Endothelial cell (in vitro differentiated cells): ENCODE measurements at regions not wholly inside any gene's neighbourhood (a gene's known extent, or its start where the extent isn't known, plus 50 kb on each side); places are given as distances from the start of the nearest gene placed in this dataset.

Experiments
- DNase-seq: peaks from one replicate; pipeline ENCODE4 v3.0.0; 2021; ENCODE audit warnings: low spot score
- H3K27ac Mint-ChIP-seq: one replicate; pipeline ENCODE4 v1.8.0; 2021; ENCODE audit warnings: mixed read lengths, inconsistent platforms; ENCODE audit not compliant: unreplicated experiment
- H3K27me3 Mint-ChIP-seq: one replicate; pipeline ENCODE4 v1.8.0; 2021; ENCODE audit warnings: mild to moderate bottlenecking, moderate library complexity, mixed read lengths, inconsistent platforms; ENCODE audit not compliant: unreplicated experiment
- H3K36me3 Mint-ChIP-seq: one replicate; pipeline ENCODE4 v1.8.0; 2021; ENCODE audit warnings: mild to moderate bottlenecking, low read depth, mixed read lengths, inconsistent platforms; ENCODE audit not compliant: unreplicated experiment
- H3K4me1 Mint-ChIP-seq: one replicate; pipeline ENCODE4 v1.8.0; 2021; ENCODE audit warnings: mild to moderate bottlenecking, mixed read lengths, inconsistent platforms; ENCODE audit not compliant: unreplicated experiment
- H3K4me3 Mint-ChIP-seq: one replicate; pipeline ENCODE4 v1.8.0; 2021; ENCODE audit warnings: mild to moderate bottlenecking, mixed read lengths, inconsistent platforms; ENCODE audit not compliant: unreplicated experiment
- H3K9me3 Mint-ChIP-seq: one replicate; pipeline ENCODE4 v1.8.0; 2021; ENCODE audit warnings: mixed read lengths, inconsistent platforms; ENCODE audit not compliant: unreplicated experiment
- CTCF ChIP-seq: fragments of 200-600 bp; sonication (generic); IDR thresholded peaks from one replicate; pipeline ENCODE4 v1.5.0; 2021; ENCODE audit warnings: antibody characterized with exemption; ENCODE audit not compliant: unreplicated experiment

GRCh38 chr10:16360425-16360824 is 76.4 kb upstream of the PTER start:
- H3K4me3 Mint-ChIP-seq: no peak overlapping the region
- H3K9me3 Mint-ChIP-seq: no peaks in the 10 kb centered on the region
- TF ChIP-seq CTCF: no peak
- no peaks in the 10 kb centered on the region for H3K4me1 Mint-ChIP-seq
- peaks cover 9% of the 10 kb centered on the region for H3K36me3 Mint-ChIP-seq
- H3K27ac Mint-ChIP-seq: no peak overlapping the region
- H3K27me3 Mint-ChIP-seq: peaks cover 4% of the 10 kb centered on the region
- DNase-seq: no peak

- DNase-seq: no peak
- Mint-ChIP-seq H3K36me3 (peaks cover 9% of the 10 kb centered on the region), H3K4me1 (no peaks in the 10 kb centered on the region), H3K9me3 (no peaks in the 10 kb centered on the region), H3K4me3 (no peak overlapping the region), H3K27me3 (peaks cover 4% of the 10 kb centered on the region), H3K27ac (no peak overlapping the region)
- no peak for TF ChIP-seq CTCF
Observed at GRCh38 chr10:16361086-16361485, 75.7 kb upstream of the PTER start.

GRCh38 chr10:16363741-16364140 is 73.1 kb upstream of the PTER start:
- no peak for TF ChIP-seq CTCF
- Mint-ChIP-seq H3K27me3 (peaks cover 2% of the 10 kb centered on the region), H3K36me3 (peaks cover 9% of the 10 kb centered on the region), H3K4me3 (no peak overlapping the region), H3K9me3 (no peaks in the 10 kb centered on the region), H3K4me1 (no peaks in the 10 kb centered on the region), H3K27ac (no peak overlapping the region)
- no peak for DNase-seq

GRCh38 chr10:16367621-16368292 is 69.1 kb upstream of the PTER start:
- Mint-ChIP-seq H3K9me3 (no peaks in the 10 kb centered on the region), H3K4me1 (no peaks in the 10 kb centered on the region), H3K36me3 (no peaks in the 10 kb centered on the region), H3K4me3 (no peak overlapping the region), H3K27ac (no peak overlapping the region), H3K27me3 (no peaks in the 10 kb centered on the region)
- DNase-seq: no peak
- no peak for TF ChIP-seq CTCF

- H3K9me3 Mint-ChIP-seq: no peaks in the 10 kb centered on the region
- H3K27ac Mint-ChIP-seq: no peak overlapping the region
- no peak overlapping the region for H3K4me3 Mint-ChIP-seq
- no peaks in the 10 kb centered on the region for H3K27me3 Mint-ChIP-seq
- DNase-seq: no peak
- H3K4me1 Mint-ChIP-seq: no peaks in the 10 kb centered on the region
- H3K36me3 Mint-ChIP-seq: no peaks in the 10 kb centered on the region
- no peak for TF ChIP-seq CTCF
Observed at GRCh38 chr10:16381083-16381482, 55.7 kb upstream of the PTER start.
